SK-N-SH (cell line): ENCODE measurements at regions not wholly inside any gene's neighbourhood (a gene's known extent, or its start where the extent isn't known, plus 50 kb on each side); places are given as distances from the start of the nearest gene placed in this dataset.

Experiments used
- CTCF ChIA-PET: fragments of 300-600, 350-600 bp; formaldehyde crosslinking; extraction: SDS; loops from one replicate; lab custom pipeline; 2021; lab: Yijun Ruan, JAX
- POLR2A ChIA-PET: fragments of 350-600 bp; sonication (Branson Sonifier 250); formaldehyde crosslinking; extraction: SDS; loops from one replicate; lab custom pipeline; 2020; ENCODE audit warnings: antibody characterized with exemption, inconsistent platforms; lab: Yijun Ruan, JAX
- DNase-seq: peaks from one replicate; pipeline ENCODE4 v3.0.0; 2012
- H2AFZ ChIP-seq: fragments of 200-600 bp; sonication (generic); 2 replicates; pipeline ENCODE4 v1.8.1; 2016; ENCODE audit warnings: antibody characterized with exemption, mild to moderate bottlenecking, low read depth
- H3F3A ChIP-seq: fragments of 200-600 bp; sonication (generic); replicated peaks from 2 replicates; pipeline ENCODE3; 2016; ENCODE audit warnings: antibody characterized with exemption, mild to moderate bottlenecking; ENCODE audit not compliant: insufficient read depth
- H3K27ac ChIP-seq, 2 experiments: fragments of 200-500 bp in 1 of 2; fragments of 200-600 bp in 1 of 2; sonication (Bioruptor generic) in 1 of 2; sonication (generic), shearing (Covaris generic) in 1 of 2; 2 replicates each; pipeline versions ENCODE4 v1.5.1 to v1.6.1; 2014 to 2016; ENCODE audit warnings: low read depth in 2 of 2, inconsistent platforms in 1 of 2, low read length in 1 of 2, mild to moderate bottlenecking in 1 of 2, mixed read lengths in 1 of 2
- H3K27me3 ChIP-seq: fragments of 200-600 bp; sonication (generic), shearing (Covaris generic); 2 replicates; pipeline ENCODE4 v1.6.1; 2016; ENCODE audit warnings: mixed run types; ENCODE audit not compliant: insufficient read depth
- H3K36me3 ChIP-seq, 2 experiments: fragments of 200-500 bp in 1 of 2; fragments of 200-600 bp in 1 of 2; sonication (Bioruptor generic) in 1 of 2; sonication (generic) in 1 of 2; replicated peaks in 1 of 2; 2 replicates each; pipeline versions ENCODE3 to v1.5.1; 2014 to 2016; ENCODE audit warnings: low read length in 1 of 2, mild to moderate bottlenecking in 1 of 2; ENCODE audit not compliant: insufficient read depth in 2 of 2, control insufficient read depth in 1 of 2
- H3K4me1 ChIP-seq, 2 experiments: fragments of 200-500 bp in 1 of 2; fragments of 200-600 bp in 1 of 2; sonication (Bioruptor generic) in 1 of 2; sonication (generic), shearing (Covaris generic) in 1 of 2; 2 replicates each; pipeline versions ENCODE4 v1.5.1 to v1.6.1; 2014 to 2016; ENCODE audit warnings: low read depth in 1 of 2, low read length in 1 of 2, mixed run types in 1 of 2; ENCODE audit not compliant: insufficient read depth in 2 of 2, control insufficient read depth in 1 of 2
- H3K4me2 ChIP-seq: fragments of 200-600 bp; sonication (generic), shearing (Covaris generic); 2 replicates; pipeline ENCODE4 v1.6.1; 2017; ENCODE audit warnings: mixed run types
- H3K4me3 ChIP-seq, 2 experiments: fragments of 200-500 bp in 1 of 2; fragments of 200-600 bp in 1 of 2; sonication (Bioruptor generic) in 1 of 2; sonication (generic), shearing (Covaris generic) in 1 of 2; 2 replicates each; pipeline versions ENCODE4 v1.5.1 to v1.8.1; 2014 to 2016; ENCODE audit warnings: low read depth in 2 of 2, inconsistent platforms in 1 of 2, low read length in 1 of 2, mild to moderate bottlenecking in 1 of 2, mixed read lengths in 1 of 2, moderate library complexity in 1 of 2
- H3K79me2 ChIP-seq: fragments of 200-600 bp; sonication (generic); 2 replicates; pipeline ENCODE4 v1.8.1; 2017; ENCODE audit warnings: mild to moderate bottlenecking; ENCODE audit not compliant: insufficient read depth
- H3K9ac ChIP-seq: fragments of 200-600 bp; sonication (generic); 2 replicates; pipeline ENCODE4 v1.6.1; 2017; ENCODE audit warnings: mixed run types
- H3K9me2 ChIP-seq: fragments of 200-600 bp; sonication (generic); 2 replicates; pipeline ENCODE4 v1.6.1; 2017; ENCODE audit warnings: mixed run types
- H3K9me3 ChIP-seq: fragments of 200-600 bp; sonication (generic); 2 replicates; pipeline ENCODE4 v1.6.1; 2017; ENCODE audit warnings: mixed run types, mild to moderate bottlenecking, moderate library complexity
- H4K20me1 ChIP-seq: fragments of 200-600 bp; sonication (generic); 2 replicates; pipeline ENCODE4 v1.6.1; 2017; ENCODE audit warnings: mild to moderate bottlenecking, mixed run types; ENCODE audit not compliant: insufficient read depth
- ELF1 ChIP-seq: IDR thresholded peaks from 2 replicates; pipeline ENCODE4 v1.4.0; 2012
- EP300 ChIP-seq, 2 experiments: IDR thresholded peaks; 2 replicates each; pipeline versions ENCODE4 v1.4.0 to v1.6.1; 2012; ENCODE audit warnings: borderline replicate concordance in 1 of 2, low read depth in 1 of 2, low read length in 1 of 2
- FOSL2 ChIP-seq: IDR thresholded peaks from 2 replicates; pipeline ENCODE4 v1.4.0; 2012; ENCODE audit warnings: low read depth, mild to moderate bottlenecking, moderate library complexity, borderline replicate concordance
- FOXJ3 ChIP-seq: sonication (generic); formaldehyde crosslinking; IDR thresholded peaks from 2 replicates; pipeline ENCODE4 v1.5.1; 2020; ENCODE audit warnings: mild to moderate bottlenecking, missing genetic modification reagents
- GABPA ChIP-seq: IDR thresholded peaks from 2 replicates; pipeline ENCODE4 v1.4.0; 2012; ENCODE audit warnings: low read depth, mild to moderate bottlenecking
- GATA2 ChIP-seq: sonication (generic); formaldehyde crosslinking; IDR thresholded peaks from 2 replicates; pipeline ENCODE4 v1.5.0; 2020; ENCODE audit warnings: mild to moderate bottlenecking, missing genetic modification reagents
- MXI1 ChIP-seq: IDR thresholded peaks from 2 replicates; pipeline ENCODE4 v1.6.1; 2012; ENCODE audit warnings: mild to moderate bottlenecking, low read depth, low read length, improper control_type of control experiment
- RAD21 ChIP-seq: IDR thresholded peaks from 2 replicates; pipeline ENCODE4 v1.6.1; 2012; ENCODE audit warnings: mild to moderate bottlenecking, low read length
- RCOR1 ChIP-seq: fragments of 150-350 bp; IDR thresholded peaks from 2 replicates; pipeline ENCODE4 v1.6.1; 2017; ENCODE audit warnings: antibody characterized with exemption, low read length
- REST ChIP-seq: IDR thresholded peaks from 2 replicates; pipeline ENCODE4 v1.6.1; 2012; ENCODE audit warnings: mild to moderate bottlenecking, low read depth, low read length, moderate library complexity
- RFX5 ChIP-seq: IDR thresholded peaks from 2 replicates; pipeline ENCODE4 v1.6.1; 2012; ENCODE audit warnings: mild to moderate bottlenecking, improper control_type of control experiment, low read length
- RXRA ChIP-seq: IDR thresholded peaks from 2 replicates; pipeline ENCODE4 v1.4.0; 2012; ENCODE audit warnings: low read depth, mild to moderate bottlenecking, borderline replicate concordance
- TCF12 ChIP-seq: IDR thresholded peaks from 2 replicates; pipeline ENCODE4 v1.4.0; 2012
- ZBTB33 ChIP-seq: IDR thresholded peaks from 2 replicates; pipeline ENCODE4 v1.4.0; 2012; ENCODE audit warnings: low read depth, borderline replicate concordance
- WGBS: methylation state at CpG from one replicate; pipeline ENCODE4 v1.1.6; 2017; ENCODE audit warnings: low lambda C conversion rate; 5-methylcytosine and 5-hydroxymethylcytosine counted together

GRCh38 chr2:12895017-12895416, 178.3 kb downstream of the TRIB2 start:
- no peaks in the 10 kb centered on the region for H4K20me1 ChIP-seq
- TF ChIP-seq FOSL2 (no peak), MXI1 (no peak), GABPA (no peak), ZBTB33 (no peak), RXRA (no peak), TCF12 (no peak), ELF1 (no peak), RCOR1 (no peak), FOXJ3 (CRISPR knock-in tag) (no peak), EP300 (IDR thresholded peaks at IDR 0.05; ENCODE audit: borderline replicate concordance in 1 of 2, low read depth in 1 of 2, low read length in 1 of 2) (no peak), RAD21 (no peak), REST (no peak)
- TF ChIP-seq, all 33 proteins: peak for 0
- H3K27ac ChIP-seq: no peak overlapping the region
- no peak overlapping the region for H3K9ac ChIP-seq
- H2AFZ ChIP-seq: no peak overlapping the region
- no peak overlapping the region for H3K4me3 ChIP-seq
- POLR2A ChIA-PET: no interaction called here
- no peaks in the 10 kb centered on the region for H3K9me3 ChIP-seq
- WGBS: 46% methylated on average over 2 of the region's 2 CpGs
- H3K27me3 ChIP-seq: no peaks in the 10 kb centered on the region
- H3K4me1 ChIP-seq: no peaks in the 10 kb centered on the region; a peak in 1 of 4 replicates
- no peaks in the 10 kb centered on the region for H3K79me2 ChIP-seq
- no peaks in the 10 kb centered on the region for H3K36me3 ChIP-seq
- CTCF ChIA-PET: interaction anchor here (1.4 to 3.7 kb wide), 3 partner anchors 36 to 1031 kb away, joined by 3 to 11 read pairs (median 10); no protein-coding TSS in a partner anchor
- H3K9me2 ChIP-seq: no peaks in the 10 kb centered on the region
- no peak for DNase-seq
- no peaks in the 10 kb centered on the region for H3F3A ChIP-seq
- H3K4me2 ChIP-seq: no peak overlapping the region

GRCh38 chr2:12896318-12896982, 179.7 kb downstream of the TRIB2 start:
- Histone ChIP-seq H4K20me1 (no peaks in the 10 kb centered on the region), H3K9me2 (no peaks in the 10 kb centered on the region), H3K4me3 (no peak overlapping the region), H3K4me1 (no peaks in the 10 kb centered on the region), H3K9ac (no peak overlapping the region), H3K27me3 (no peaks in the 10 kb centered on the region), H3K27ac (no peak overlapping the region), H2AFZ (no peak overlapping the region), H3F3A (no peaks in the 10 kb centered on the region), H3K9me3 (no peaks in the 10 kb centered on the region), H3K79me2 (no peaks in the 10 kb centered on the region), H3K36me3 (no peaks in the 10 kb centered on the region), H3K4me2 (no peak overlapping the region)
- POLR2A ChIA-PET: no interaction called here
- 75% methylated on average over 4 of the region's 4 CpGs for WGBS
- CTCF ChIA-PET: interaction anchor here (1.0 to 3.7 kb wide), 3 partner anchors 35 to 111 kb away, joined by 3 to 11 read pairs (median 10); no protein-coding TSS in a partner anchor
- DNase-seq: no peak
- TF ChIP-seq MXI1 (no peak), REST (no peak), RFX5 (no peak), GABPA (no peak), GATA2 (CRISPR knock-in tag) (no peak)
